ENCODE measurements at regions not wholly inside any gene's neighbourhood (a gene's known extent, or its start where the extent isn't known, plus 50 kb on each side); places are given as distances from the start of the nearest gene placed in this dataset.

- intact Hi-C loops (cut with DNase I; ENCODE audit: low total_unique reads): no loop called here
- Histone ChIP-seq H3K27ac (no peak overlapping the region), H3K4me1 (no peaks in the 10 kb centered on the region), H3K4me3 (no peak overlapping the region), H3K36me3 (no peaks in the 10 kb centered on the region), H3K9me3 (no peaks in the 10 kb centered on the region), H3K27me3 (no peaks in the 10 kb centered on the region)
- no peak for TF ChIP-seq CTCF (IDR thresholded peaks at IDR 0.05)
- DNase-seq: no peak
These were observed 234.9 kb downstream of the TRIB2 start for GRCh38 chr2:12951657-12951973.

GRCh38 chr2:12953596-12953995 lies 236.9 kb downstream of the TRIB2 start:
- Histone ChIP-seq H3K27me3 (no peaks in the 10 kb centered on the region), H3K4me1 (no peaks in the 10 kb centered on the region), H3K27ac (no peak overlapping the region), H3K4me3 (no peak overlapping the region), H3K9me3 (no peaks in the 10 kb centered on the region), H3K36me3 (no peaks in the 10 kb centered on the region)
- intact Hi-C loops (cut with DNase I; ENCODE audit: low total_unique reads): no loop called here
- DNase-seq: no peak
- no peak for TF ChIP-seq CTCF (IDR thresholded peaks at IDR 0.05)

- H3K27ac ChIP-seq: no peak overlapping the region
- intact Hi-C loops (cut with DNase I; ENCODE audit: low total_unique reads): no loop called here
- no peak for DNase-seq
- H3K4me3 ChIP-seq: no peak overlapping the region
- no peak for TF ChIP-seq CTCF (IDR thresholded peaks at IDR 0.05)
- no peaks in the 10 kb centered on the region for H3K36me3 ChIP-seq
- H3K4me1 ChIP-seq: no peaks in the 10 kb centered on the region
- H3K9me3 ChIP-seq: no peaks in the 10 kb centered on the region
- H3K27me3 ChIP-seq: no peaks in the 10 kb centered on the region
These were observed 239.1 kb downstream of the TRIB2 start for GRCh38 chr2:12955864-12956263.

- H3K9me3 ChIP-seq: no peaks in the 10 kb centered on the region
- no peak overlapping the region for H3K27ac ChIP-seq
- DNase-seq: no peak
- no peak for TF ChIP-seq CTCF (IDR thresholded peaks at IDR 0.05)
- H3K36me3 ChIP-seq: no peaks in the 10 kb centered on the region
- no peaks in the 10 kb centered on the region for H3K4me1 ChIP-seq
- intact Hi-C loops (cut with DNase I; ENCODE audit: low total_unique reads): no loop called here
- no peaks in the 10 kb centered on the region for H3K27me3 ChIP-seq
- no peak overlapping the region for H3K4me3 ChIP-seq
These were observed 240.5 kb downstream of the TRIB2 start for GRCh38 chr2:12957251-12957650.

- Histone ChIP-seq H3K9me3 (no peaks in the 10 kb centered on the region), H3K4me1 (no peaks in the 10 kb centered on the region), H3K27me3 (no peaks in the 10 kb centered on the region), H3K27ac (no peak overlapping the region), H3K4me3 (no peak overlapping the region), H3K36me3 (no peaks in the 10 kb centered on the region)
- intact Hi-C loops (cut with DNase I; ENCODE audit: low total_unique reads): no loop called here
- no peak for TF ChIP-seq CTCF (IDR thresholded peaks at IDR 0.05)
- no peak for DNase-seq
These were observed 243.2 kb downstream of the TRIB2 start for GRCh38 chr2:12959935-12960334.

GRCh38 chr2:12960671-12961070 lies 243.9 kb downstream of the TRIB2 start:
- no peak for TF ChIP-seq CTCF (IDR thresholded peaks at IDR 0.05)
- no peaks in the 10 kb centered on the region for H3K36me3 ChIP-seq
- no peaks in the 10 kb centered on the region for H3K4me1 ChIP-seq
- no peaks in the 10 kb centered on the region for H3K27me3 ChIP-seq
- no peak overlapping the region for H3K27ac ChIP-seq
- intact Hi-C loops (cut with DNase I; ENCODE audit: low total_unique reads): no loop called here
- H3K9me3 ChIP-seq: no peaks in the 10 kb centered on the region
- DNase-seq: no peak
- no peak overlapping the region for H3K4me3 ChIP-seq

Measured in tibial artery (tissue), 4 donors.